HepG2 (cell line): ENCODE measurements at regions not wholly inside any gene's neighbourhood (a gene's known extent, or its start where the extent isn't known, plus 50 kb on each side); places are given as distances from the start of the nearest gene placed in this dataset.

Experiments
- ATAC-seq: fragments of 200-7000 bp; cut with Tn5 transposase; 3 replicates; pipeline ENCODE4 v1.9.1; 2020; ENCODE audit warnings: mild to moderate bottlenecking, moderate library complexity
- BruUV-seq: library from RNA; stranded (reverse); fragments of 400-500 nt; replicated peaks from 2 replicates; lab custom pipeline; 2021; lab: Mats Ljungman, UMichigan
- CTCF ChIA-PET: fragments of 300-600 bp; formaldehyde crosslinking; extraction: SDS; loops from one replicate; lab custom pipeline; 2021; ENCODE audit warnings: low total read pairs, inconsistent platforms, low intra/inter-chr PET ratio; lab: Yijun Ruan, JAX
- POLR2A ChIA-PET: fragments of 350-600 bp; sonication (Branson Sonifier 250); formaldehyde crosslinking; loops from one replicate; lab custom pipeline; 2020; ENCODE audit warnings: antibody characterized with exemption, inconsistent platforms; lab: Yijun Ruan, JAX
- DNase-seq: peaks from one replicate; pipeline ENCODE4 v3.0.0-alpha.2; 2015; ENCODE audit warnings: low spot score
- FAIRE-seq: peaks from 3 replicates; lab custom pipeline; 2011; peaks lifted over from hg19 to GRCh38; lab: Jason Lieb, UNC
- H2AFZ ChIP-seq: one replicate; pipeline ENCODE4 v1.6.1; 2011; ENCODE audit warnings: low read length, inconsistent platforms
- H3K27ac ChIP-seq: fragments of 300-600 bp; 3 replicates; pipeline ENCODE4 v1.8.0; 2011; ENCODE audit warnings: mixed run types, mild to moderate bottlenecking, mixed read lengths, low read length, inconsistent platforms; ENCODE audit not compliant: insufficient read depth; ENCODE audit errors: extremely low read length
- H3K27me3 ChIP-seq, 2 experiments: fragments of 200-600 bp in 1 of 2; 2 replicates in 1 of 2; 3 replicates in 1 of 2; pipeline versions ENCODE4 v1.6.0 to v1.8.0; 2011; ENCODE audit warnings: low read length in 2 of 2, mild to moderate bottlenecking in 2 of 2, moderate library complexity in 2 of 2, inconsistent platforms in 1 of 2; ENCODE audit not compliant: insufficient read depth in 2 of 2, control insufficient read depth in 1 of 2
- H3K36me3 ChIP-seq, 2 experiments: fragments of 200-600 bp in 1 of 2; replicated peaks in 1 of 2; 2 replicates in 1 of 2; 3 replicates in 1 of 2; pipeline versions ENCODE4 v1.5.1 to v1.8.0; 2011; ENCODE audit warnings: low read length in 2 of 2, inconsistent platforms in 1 of 2; ENCODE audit not compliant: insufficient read depth in 2 of 2, control insufficient read depth in 1 of 2
- H3K4me1 ChIP-seq: 2 replicates; pipeline ENCODE4 v1.5.1; 2012; ENCODE audit warnings: low read length, inconsistent platforms; ENCODE audit not compliant: insufficient read depth
- H3K4me2 ChIP-seq: 2 replicates; pipeline ENCODE4 v1.6.0; 2011; ENCODE audit warnings: low read depth, low read length, inconsistent platforms
- H3K4me3 ChIP-seq, 3 experiments: fragments of 200-600 bp in 1 of 3; sonication (generic), shearing (Covaris generic) in 1 of 3; replicated peaks in 1 of 3; 2 replicates each; pipeline ENCODE4 v1.5.1; 2011 to 2016; ENCODE audit warnings: low read length in 3 of 3, inconsistent platforms in 2 of 3, low read depth in 2 of 3, mild to moderate bottlenecking in 2 of 3, control low read depth in 1 of 3, mixed read lengths in 1 of 3; ENCODE audit not compliant: insufficient read depth in 1 of 3
- H3K79me2 ChIP-seq: one replicate; pipeline ENCODE4 v1.6.1; 2011; ENCODE audit warnings: low read length, inconsistent platforms; ENCODE audit not compliant: insufficient read depth
- H3K9ac ChIP-seq: 2 replicates; pipeline ENCODE4 v1.6.0; 2011; ENCODE audit warnings: mild to moderate bottlenecking, low read depth, low read length, inconsistent platforms; ENCODE audit not compliant: insufficient read depth
- H3K9me3 ChIP-seq: 2 replicates; pipeline ENCODE4 v1.5.1; 2012; ENCODE audit warnings: mild to moderate bottlenecking, low read length
- H4K20me1 ChIP-seq: 2 replicates; pipeline ENCODE4 v1.6.0; 2011; ENCODE audit warnings: inconsistent platforms, mild to moderate bottlenecking, low read length, moderate library complexity; ENCODE audit not compliant: insufficient read depth
- AKAP8 ChIP-seq: sonication (generic); formaldehyde crosslinking; IDR thresholded peaks from 2 replicates; pipeline ENCODE4 v1.5.1; 2020; ENCODE audit warnings: mild to moderate bottlenecking, missing genetic modification reagents
- GZF1 ChIP-seq: sonication (generic); formaldehyde crosslinking; IDR thresholded peaks from 2 replicates; pipeline ENCODE4 v1.5.1; 2020; ENCODE audit warnings: mild to moderate bottlenecking, missing genetic modification reagents
- PHF21A ChIP-seq: sonication (generic); formaldehyde crosslinking; IDR thresholded peaks from 2 replicates; pipeline ENCODE4 v1.5.0; 2020; ENCODE audit warnings: mild to moderate bottlenecking, missing genetic modification reagents
- PRMT3 ChIP-seq: sonication (generic); formaldehyde crosslinking; IDR thresholded peaks from 2 replicates; pipeline ENCODE4 v1.8.1; 2022; ENCODE audit warnings: low read depth, mild to moderate bottlenecking, moderate library complexity, missing genetic modification reagents, borderline replicate concordance
- SKI ChIP-seq: fragments of 450-650 bp; IDR thresholded peaks from one replicate; pipeline ENCODE4 v1.6.1; 2018; ENCODE audit warnings: mild to moderate bottlenecking; ENCODE audit not compliant: partially characterized antibody
- ZNF615 ChIP-seq: sonication (generic); formaldehyde crosslinking; IDR thresholded peaks from 2 replicates; pipeline ENCODE4 v1.5.0; 2020; ENCODE audit warnings: mild to moderate bottlenecking, missing genetic modification reagents, borderline replicate concordance
- ZNF782 ChIP-seq: sonication (generic); formaldehyde crosslinking; IDR thresholded peaks from 2 replicates; pipeline ENCODE4 v1.4.0; 2020; ENCODE audit warnings: missing genetic modification reagents, mild to moderate bottlenecking, borderline replicate concordance
- WGBS: methylation state at CpG from one replicate; pipeline ENCODE4 v1.1.6; 2017; ENCODE audit warnings: low lambda C conversion rate; 5-methylcytosine and 5-hydroxymethylcytosine counted together
- in situ Hi-C: cut with HindIII; loops from 2 replicates; pipeline ENCODE4 v1.10.0; 2017; ENCODE audit warnings: low pct_unique_long_range_greater_than_20kb; ENCODE audit not compliant: extremely low pct_ligation_motif_present
- intact Hi-C: fragments of 100-400 bp; cut with micrococcal nuclease; formaldehyde crosslinking; loops from one replicate; pipeline ENCODE4 v1.10.0; 2022; ENCODE audit not compliant: unreplicated experiment
- TF ChIP-seq, protein P1 (sequence below): sonication (generic); formaldehyde crosslinking; IDR thresholded peaks from 2 replicates; pipeline ENCODE4 v1.4.0; 2020; ENCODE audit warnings: mild to moderate bottlenecking, missing genetic modification reagents, borderline replicate concordance
- TF ChIP-seq, protein P2 (sequence below): sonication (generic); formaldehyde crosslinking; IDR thresholded peaks from 2 replicates; pipeline ENCODE4 v1.8.1; 2023; ENCODE audit warnings: missing genetic modification reagents, inconsistent platforms, borderline replicate concordance

DNA sequence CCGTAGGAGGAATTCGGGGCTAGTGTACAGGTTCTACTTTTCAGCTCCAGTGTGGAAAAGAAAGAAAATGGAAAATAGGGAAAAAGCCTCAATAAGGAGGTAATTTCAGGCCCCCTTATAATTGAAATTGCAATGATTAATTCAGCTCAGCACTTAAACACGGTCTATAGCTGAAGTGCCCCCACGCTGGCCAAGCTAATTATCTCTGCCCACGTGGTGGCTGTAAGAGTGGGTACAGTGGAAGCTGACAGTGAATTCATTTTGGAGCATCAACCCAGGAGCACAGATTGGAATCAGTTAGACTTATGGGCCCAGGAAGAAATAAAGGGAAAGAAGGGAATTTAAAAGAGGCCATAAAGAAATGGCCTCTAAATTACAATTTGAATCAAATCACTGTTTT is 631.1 kb upstream of the CPEB2 start:
- no peak for DNase-seq
- Histone ChIP-seq H2AFZ (no peak overlapping the region), H3K9me3 (peaks cover 90% of the 10 kb centered on the region), H3K4me2 (no peak overlapping the region), H3K36me3 (no peaks in the 10 kb centered on the region), H3K4me1 (no peaks in the 10 kb centered on the region), H4K20me1 (no peaks in the 10 kb centered on the region), H3K27me3 (no peaks in the 10 kb centered on the region), H3K27ac (no peak overlapping the region), H3K9ac (no peak overlapping the region), H3K4me3 (no peak overlapping the region), H3K79me2 (no peaks in the 10 kb centered on the region)
- TF ChIP-seq GZF1 (CRISPR knock-in tag) (no peak), AKAP8 (no peak), SKI (no peak), ZNF782 (CRISPR knock-in tag) (no peak), PRMT3 (CRISPR knock-in tag) (no peak), ZNF615 (CRISPR knock-in tag) (no peak), PHF21A (CRISPR knock-in tag) (no peak)
- TF ChIP-seq, protein P1, sequence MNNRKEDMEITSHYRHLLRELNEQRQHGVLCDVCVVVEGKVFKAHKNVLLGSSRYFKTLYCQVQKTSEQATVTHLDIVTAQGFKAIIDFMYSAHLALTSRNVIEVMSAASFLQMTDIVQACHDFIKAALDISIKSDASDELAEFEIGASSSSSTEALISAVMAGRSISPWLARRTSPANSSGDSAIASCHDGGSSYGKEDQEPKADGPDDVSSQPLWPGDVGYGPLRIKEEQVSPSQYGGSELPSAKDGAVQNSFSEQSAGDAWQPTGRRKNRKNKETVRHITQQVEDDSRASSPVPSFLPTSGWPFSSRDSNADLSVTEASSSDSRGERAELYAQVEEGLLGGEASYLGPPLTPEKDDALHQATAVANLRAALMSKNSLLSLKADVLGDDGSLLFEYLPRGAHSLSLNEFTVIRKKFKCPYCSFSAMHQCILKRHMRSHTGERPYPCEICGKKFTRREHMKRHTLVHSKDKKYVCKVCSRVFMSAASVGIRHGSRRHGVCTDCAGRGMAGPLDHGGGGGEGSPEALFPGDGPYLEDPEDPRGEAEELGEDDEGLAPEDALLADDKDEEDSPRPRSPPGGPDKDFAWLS (CRISPR knock-in tag) = no peak
- TF ChIP-seq, protein P2, sequence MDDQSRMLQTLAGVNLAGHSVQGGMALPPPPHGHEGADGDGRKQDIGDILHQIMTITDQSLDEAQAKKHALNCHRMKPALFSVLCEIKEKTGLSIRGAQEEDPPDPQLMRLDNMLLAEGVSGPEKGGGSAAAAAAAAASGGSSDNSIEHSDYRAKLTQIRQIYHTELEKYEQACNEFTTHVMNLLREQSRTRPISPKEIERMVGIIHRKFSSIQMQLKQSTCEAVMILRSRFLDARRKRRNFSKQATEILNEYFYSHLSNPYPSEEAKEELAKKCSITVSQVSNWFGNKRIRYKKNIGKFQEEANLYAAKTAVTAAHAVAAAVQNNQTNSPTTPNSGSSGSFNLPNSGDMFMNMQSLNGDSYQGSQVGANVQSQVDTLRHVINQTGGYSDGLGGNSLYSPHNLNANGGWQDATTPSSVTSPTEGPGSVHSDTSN (CRISPR knock-in tag) = no peak
- in situ Hi-C loops (no loop called here), intact Hi-C loops (no loop called here)
- no TSS peak for BruUV-seq
- no peak for FAIRE-seq
- CTCF ChIA-PET = no interaction called here
- WGBS = under 1% methylated on average over 5 of the region's 5 CpGs
- POLR2A ChIA-PET = no interaction called here
- no peak for ATAC-seq
